ENCODE measurements at regions not wholly inside any gene's neighbourhood (a gene's known extent, or its start where the extent isn't known, plus 50 kb on each side); places are given as distances from the start of the nearest gene placed in this dataset.

DNA sequence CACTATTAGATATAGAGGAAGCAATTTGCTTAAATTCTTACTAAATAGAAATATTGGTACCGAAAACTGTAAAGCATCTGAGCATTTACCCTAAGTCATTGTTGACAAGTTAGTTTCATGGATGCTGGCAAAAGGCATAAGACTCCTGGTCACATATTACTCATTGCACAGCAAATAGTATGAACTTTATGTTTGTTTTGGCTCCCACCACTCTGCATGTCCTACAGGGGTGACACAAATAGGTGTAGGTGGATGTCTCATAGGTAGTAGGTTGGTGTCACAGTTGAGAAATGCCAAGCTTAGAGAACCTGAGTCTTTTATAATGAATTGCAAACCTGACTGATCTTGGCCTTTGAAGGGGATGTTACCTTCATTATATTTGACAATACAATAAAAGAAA, 199.6 kb upstream of the SEMA3D start:
- no peak for TF ChIP-seq EP300 (IDR thresholded peaks at IDR 0.05; ENCODE audit: borderline replicate concordance)
- TF ChIP-seq, protein P1, sequence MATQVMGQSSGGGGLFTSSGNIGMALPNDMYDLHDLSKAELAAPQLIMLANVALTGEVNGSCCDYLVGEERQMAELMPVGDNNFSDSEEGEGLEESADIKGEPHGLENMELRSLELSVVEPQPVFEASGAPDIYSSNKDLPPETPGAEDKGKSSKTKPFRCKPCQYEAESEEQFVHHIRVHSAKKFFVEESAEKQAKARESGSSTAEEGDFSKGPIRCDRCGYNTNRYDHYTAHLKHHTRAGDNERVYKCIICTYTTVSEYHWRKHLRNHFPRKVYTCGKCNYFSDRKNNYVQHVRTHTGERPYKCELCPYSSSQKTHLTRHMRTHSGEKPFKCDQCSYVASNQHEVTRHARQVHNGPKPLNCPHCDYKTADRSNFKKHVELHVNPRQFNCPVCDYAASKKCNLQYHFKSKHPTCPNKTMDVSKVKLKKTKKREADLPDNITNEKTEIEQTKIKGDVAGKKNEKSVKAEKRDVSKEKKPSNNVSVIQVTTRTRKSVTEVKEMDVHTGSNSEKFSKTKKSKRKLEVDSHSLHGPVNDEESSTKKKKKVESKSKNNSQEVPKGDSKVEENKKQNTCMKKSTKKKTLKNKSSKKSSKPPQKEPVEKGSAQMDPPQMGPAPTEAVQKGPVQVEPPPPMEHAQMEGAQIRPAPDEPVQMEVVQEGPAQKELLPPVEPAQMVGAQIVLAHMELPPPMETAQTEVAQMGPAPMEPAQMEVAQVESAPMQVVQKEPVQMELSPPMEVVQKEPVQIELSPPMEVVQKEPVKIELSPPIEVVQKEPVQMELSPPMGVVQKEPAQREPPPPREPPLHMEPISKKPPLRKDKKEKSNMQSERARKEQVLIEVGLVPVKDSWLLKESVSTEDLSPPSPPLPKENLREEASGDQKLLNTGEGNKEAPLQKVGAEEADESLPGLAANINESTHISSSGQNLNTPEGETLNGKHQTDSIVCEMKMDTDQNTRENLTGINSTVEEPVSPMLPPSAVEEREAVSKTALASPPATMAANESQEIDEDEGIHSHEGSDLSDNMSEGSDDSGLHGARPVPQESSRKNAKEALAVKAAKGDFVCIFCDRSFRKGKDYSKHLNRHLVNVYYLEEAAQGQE (IDR thresholded peaks at IDR 0.05; ENCODE audit: low read depth) = no peak
- no peak for TF ChIP-seq TAF1 (IDR thresholded peaks at IDR 0.05; ENCODE audit: low read depth)
- no peak for TF ChIP-seq ZBTB7A (IDR thresholded peaks at IDR 0.05; ENCODE audit: low read depth)

Data from Ishikawa (cell line).